AG09309 (cell line): ENCODE measurements at regions not wholly inside any gene's neighbourhood (a gene's known extent, or its start where the extent isn't known, plus 50 kb on each side); places are given as distances from the start of the nearest gene placed in this dataset.

ENCODE experiments used
- DNase-seq: peaks from one replicate; pipeline ENCODE4 v3.0.0-alpha.2; 2010; ENCODE audit warnings: low read depth
- H3K4me3 ChIP-seq: 2 replicates; pipeline ENCODE4 v1.5.1; 2011; ENCODE audit warnings: mild to moderate bottlenecking, low read depth, low read length, moderate library complexity; ENCODE audit not compliant: control insufficient read depth
- CTCF ChIP-seq: IDR thresholded peaks from 2 replicates; pipeline ENCODE4 v1.5.1; 2011; ENCODE audit warnings: mild to moderate bottlenecking, low read depth, low read length, inconsistent platforms; ENCODE audit not compliant: insufficient read depth, control insufficient read depth; ENCODE audit errors: missing control alignments

- no peak for DNase-seq
- TF ChIP-seq CTCF = peak; percentile 51
- no peak overlapping the region for H3K4me3 ChIP-seq
Measured at GRCh38 chr2:204072443-204073324, 136.1 kb downstream of the ICOS start.

DNA sequence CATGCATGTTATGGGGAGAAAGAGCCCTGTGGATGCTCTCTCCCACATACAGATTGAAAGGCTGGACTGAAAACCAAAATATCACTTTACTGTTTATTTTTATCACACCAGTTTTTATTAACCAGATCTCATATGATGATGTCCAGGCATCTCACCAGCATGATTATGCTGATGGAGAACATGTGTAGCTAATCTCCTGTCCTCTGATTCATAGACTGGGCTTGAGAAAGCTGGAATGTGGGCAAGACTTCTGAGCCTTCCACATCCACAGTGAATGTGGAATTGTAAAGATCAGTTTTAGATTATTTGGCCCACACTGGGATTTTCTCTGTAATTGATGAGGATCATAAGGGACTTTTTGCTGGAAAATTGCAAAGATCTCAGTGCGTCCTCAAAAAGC is 137.9 kb downstream of the ICOS start:
- peak; percentile 16 for DNase-seq
- no peak for TF ChIP-seq CTCF

GRCh38 chr2:204078003-204078698 is 141.6 kb downstream of the ICOS start:
- H3K4me3 ChIP-seq = no peak overlapping the region
- no peak for DNase-seq
- TF ChIP-seq CTCF = no peak

More for the DNA sequence above, 137.9 kb downstream of the ICOS start:
- no peak overlapping the region for H3K4me3 ChIP-seq

GRCh38 chr2:204081487-204082425 is 145.2 kb downstream of the ICOS start:
- DNase-seq = no peak
- TF ChIP-seq CTCF = no peak
- H3K4me3 ChIP-seq = no peak overlapping the region

GRCh38 chr2:204086167-204086566 is 149.6 kb downstream of the ICOS start:
- no peak overlapping the region for H3K4me3 ChIP-seq
- no peak for TF ChIP-seq CTCF
- no peak for DNase-seq

DNA sequence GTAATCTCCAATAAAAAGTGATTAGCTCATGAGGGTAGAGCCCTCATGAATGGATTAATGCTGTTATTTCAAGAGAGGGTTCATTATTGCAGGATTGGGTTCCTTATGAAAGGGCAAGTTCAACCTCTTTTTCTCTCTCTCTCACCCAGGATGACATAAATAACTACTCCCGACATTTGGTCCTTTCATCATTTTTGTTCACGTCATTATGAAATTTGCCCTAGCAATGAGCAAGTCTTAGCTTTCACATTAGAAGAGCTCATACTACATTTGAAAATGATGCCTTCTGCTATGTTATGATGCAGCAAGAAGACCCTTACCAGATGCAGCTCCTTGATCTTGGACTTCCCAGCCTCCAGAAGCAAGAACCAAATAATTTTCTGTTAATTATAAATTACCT is 152.5 kb downstream of the ICOS start:
- TF ChIP-seq CTCF = no peak
- no peak for DNase-seq

More for the DNA sequence above, 152.5 kb downstream of the ICOS start:
- no peak overlapping the region for H3K4me3 ChIP-seq
